Transverse colon (tissue), 4 donors: ENCODE measurements at regions not wholly inside any gene's neighbourhood (a gene's known extent, or its start where the extent isn't known, plus 50 kb on each side); places are given as distances from the start of the nearest gene placed in this dataset.

Experiments
- DNase-seq: peaks from one replicate; pipeline ENCODE4 v3.0.0-alpha.2; 2019
- H3K27ac ChIP-seq, 4 donors: fragments of 200-600 bp; sonication (generic); 2 replicates each; pipeline ENCODE4 v1.5.1; 2016 to 2018; ENCODE audit warnings: inconsistent platforms in 4 of 4
- H3K27me3 ChIP-seq: fragments of 200-600 bp; sonication (generic); 2 replicates; pipeline ENCODE4 v1.5.1; 2017; ENCODE audit warnings: inconsistent platforms
- H3K36me3 ChIP-seq, 4 donors: fragments of 200-600 bp; sonication (generic); 2 replicates each; pipeline ENCODE4 v1.5.1; 2017 to 2019; ENCODE audit warnings: inconsistent platforms in 4 of 4
- H3K4me1 ChIP-seq, 4 donors: fragments of 200-600 bp; sonication (generic); 2 replicates each; pipeline ENCODE4 v1.5.1; 2017 to 2020; ENCODE audit warnings: inconsistent platforms in 4 of 4
- H3K4me3 ChIP-seq, 4 donors: fragments of 200-600 bp; sonication (generic); 1 replicate in 1 of 4; 2 replicates in 3 of 4; pipeline versions ENCODE4 v1.5.1 to v1.6.1; 2017 to 2019; ENCODE audit warnings: inconsistent platforms in 4 of 4
- H3K9me3 ChIP-seq, 2 donors: fragments of 200-600 bp; sonication (generic); 2 replicates each; pipeline ENCODE4 v1.5.1; 2017 to 2019; ENCODE audit warnings: inconsistent platforms in 2 of 2
- EP300 ChIP-seq: sonication (generic); formaldehyde crosslinking; IDR thresholded peaks from one replicate; pipeline ENCODE4 v1.6.1; 2017; ENCODE audit warnings: antibody characterized with exemption, low read depth
- POLR2A ChIP-seq: fragments of 450-650 bp; IDR thresholded peaks from one replicate; pipeline ENCODE4 v1.6.1; 2016; ENCODE audit warnings: antibody characterized with exemption, mild to moderate bottlenecking, moderate library complexity
- POLR2AphosphoS5 ChIP-seq, 3 donors: sonication (generic); formaldehyde crosslinking; IDR thresholded peaks; one replicate each; pipeline ENCODE4 v1.6.1; 2016; ENCODE audit warnings: antibody characterized with exemption in 3 of 3
- WGBS, 2 donors: methylation state at CpG; one replicate each; pipeline ENCODE4 v1.1.5; 2018; ENCODE audit warnings: low coverage in 1 of 2; 5-methylcytosine and 5-hydroxymethylcytosine counted together
- in situ Hi-C, 4 donors: fragments of 200-750 bp; cut with MboI; loops; one replicate each; pipeline versions ENCODE4 v1.15.0 to v1.15.1; 2017; ENCODE audit warnings: low sequenced_read_pairs in 3 of 4, low pct_ligation_motif_present in 1 of 4, low pct_unique_long_range_greater_than_20kb in 1 of 4
- intact Hi-C: fragments of 100-400 bp; cut with DNase I; formaldehyde crosslinking; loops from one replicate; pipeline ENCODE4 v1.15.1; 2023; ENCODE audit warnings: low total_unique reads
- TF ChIP-seq, protein P1 (sequence below), 5 experiments: fragments of 200-600 bp in 3 of 5; fragments of 450-650 bp in 2 of 5; sonication (generic) in 3 of 5; IDR thresholded peaks; 1 replicate in 2 of 5; 2 replicates in 3 of 5; pipeline ENCODE4 v1.5.1; 2016 to 2017; ENCODE audit warnings: antibody characterized with exemption in 5 of 5, inconsistent platforms in 3 of 5, mild to moderate bottlenecking in 2 of 5, moderate library complexity in 1 of 5

DNA sequence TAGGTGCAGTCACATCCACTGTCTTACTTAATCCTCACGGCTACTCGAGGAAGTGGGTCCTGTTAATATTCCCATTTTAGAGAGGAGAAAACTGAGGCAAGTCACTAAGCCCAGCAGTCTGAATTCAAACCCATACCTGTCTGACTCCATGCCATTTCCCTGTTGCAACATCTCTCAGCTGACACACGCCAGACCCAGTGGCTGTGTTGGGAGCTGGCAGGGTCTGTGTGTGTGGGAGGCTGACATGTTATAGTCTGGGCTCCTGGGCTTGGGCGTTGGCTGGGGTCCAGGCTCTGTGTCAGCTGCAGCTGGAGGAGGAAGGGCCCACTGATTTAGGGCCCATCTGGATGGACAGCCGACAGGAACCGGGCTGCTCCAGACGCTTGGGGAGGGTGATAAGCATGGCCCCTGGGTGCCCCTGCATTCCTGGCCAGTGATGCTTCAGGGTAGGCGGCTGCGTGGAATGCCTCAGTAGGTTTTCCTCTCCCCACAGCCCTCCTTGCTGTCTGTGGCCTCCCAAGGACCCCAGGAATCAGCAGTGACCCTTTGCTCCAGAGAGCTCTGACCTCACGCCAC, 562.5 kb downstream of the MN1 start:
- intact Hi-C loops, result no loop called here
- Histone ChIP-seq H3K4me1 (no peaks in the 10 kb centered on the region), H3K27me3 (peaks cover 3% of the 10 kb centered on the region), H3K4me3 (no peak overlapping the region), H3K27ac (no peak overlapping the region), H3K9me3 (no peaks in the 10 kb centered on the region), H3K36me3 (no peaks in the 10 kb centered on the region)
- DNase-seq, result no peak
- TF ChIP-seq EP300 (no peak), POLR2AphosphoS5 (IDR thresholded peaks at IDR 0.05) (peak in 1 of 3 donors; percentile 42)
- WGBS, 2 donors, result 47% methylated on average over 7 of the region's 10 CpGs; no CpG with 5 or more reads in 1 of the 2 donors
- in situ Hi-C loops, result no loop called here

DNA sequence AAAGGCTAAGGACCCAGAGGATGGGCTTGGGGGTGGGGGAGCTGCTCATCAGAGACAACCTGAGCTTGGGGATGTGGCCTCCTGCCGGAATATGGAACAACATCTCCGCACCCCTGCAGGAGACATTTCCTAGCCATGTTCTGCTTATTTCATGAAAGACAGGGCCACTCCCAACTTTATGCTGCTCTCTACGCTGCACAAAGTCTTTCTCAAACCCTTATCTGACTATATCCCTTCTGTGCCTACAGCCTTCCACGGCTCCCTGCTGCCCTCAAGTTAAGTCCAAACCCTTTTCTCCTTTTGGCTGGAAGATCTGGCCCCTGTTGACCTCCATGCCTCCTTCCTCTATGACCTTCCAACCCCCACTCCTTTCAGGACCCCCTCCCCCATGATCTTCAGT, 562.0 kb downstream of the MN1 start:
- H3K4me3 ChIP-seq, result no peak overlapping the region
- DNase-seq, result no peak
- 20 to 53% methylated on average over 1 to 4 of the region's 4 CpGs for WGBS, 2 donors
- H3K4me1 ChIP-seq, result no peaks in the 10 kb centered on the region
- no peaks in the 10 kb centered on the region for H3K9me3 ChIP-seq
- intact Hi-C loops (no loop called here), in situ Hi-C loops (no loop called here)
- no peak overlapping the region for H3K27ac ChIP-seq
- no peaks in the 10 kb centered on the region for H3K36me3 ChIP-seq
- H3K27me3 ChIP-seq, result peaks cover 3% of the 10 kb centered on the region
- TF ChIP-seq POLR2AphosphoS5 (IDR thresholded peaks at IDR 0.05) (no peak), EP300 (no peak), POLR2A (no peak)
- TF ChIP-seq, protein P1, sequence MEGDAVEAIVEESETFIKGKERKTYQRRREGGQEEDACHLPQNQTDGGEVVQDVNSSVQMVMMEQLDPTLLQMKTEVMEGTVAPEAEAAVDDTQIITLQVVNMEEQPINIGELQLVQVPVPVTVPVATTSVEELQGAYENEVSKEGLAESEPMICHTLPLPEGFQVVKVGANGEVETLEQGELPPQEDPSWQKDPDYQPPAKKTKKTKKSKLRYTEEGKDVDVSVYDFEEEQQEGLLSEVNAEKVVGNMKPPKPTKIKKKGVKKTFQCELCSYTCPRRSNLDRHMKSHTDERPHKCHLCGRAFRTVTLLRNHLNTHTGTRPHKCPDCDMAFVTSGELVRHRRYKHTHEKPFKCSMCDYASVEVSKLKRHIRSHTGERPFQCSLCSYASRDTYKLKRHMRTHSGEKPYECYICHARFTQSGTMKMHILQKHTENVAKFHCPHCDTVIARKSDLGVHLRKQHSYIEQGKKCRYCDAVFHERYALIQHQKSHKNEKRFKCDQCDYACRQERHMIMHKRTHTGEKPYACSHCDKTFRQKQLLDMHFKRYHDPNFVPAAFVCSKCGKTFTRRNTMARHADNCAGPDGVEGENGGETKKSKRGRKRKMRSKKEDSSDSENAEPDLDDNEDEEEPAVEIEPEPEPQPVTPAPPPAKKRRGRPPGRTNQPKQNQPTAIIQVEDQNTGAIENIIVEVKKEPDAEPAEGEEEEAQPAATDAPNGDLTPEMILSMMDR (IDR thresholded peaks at IDR 0.05), result no peak

DNA sequence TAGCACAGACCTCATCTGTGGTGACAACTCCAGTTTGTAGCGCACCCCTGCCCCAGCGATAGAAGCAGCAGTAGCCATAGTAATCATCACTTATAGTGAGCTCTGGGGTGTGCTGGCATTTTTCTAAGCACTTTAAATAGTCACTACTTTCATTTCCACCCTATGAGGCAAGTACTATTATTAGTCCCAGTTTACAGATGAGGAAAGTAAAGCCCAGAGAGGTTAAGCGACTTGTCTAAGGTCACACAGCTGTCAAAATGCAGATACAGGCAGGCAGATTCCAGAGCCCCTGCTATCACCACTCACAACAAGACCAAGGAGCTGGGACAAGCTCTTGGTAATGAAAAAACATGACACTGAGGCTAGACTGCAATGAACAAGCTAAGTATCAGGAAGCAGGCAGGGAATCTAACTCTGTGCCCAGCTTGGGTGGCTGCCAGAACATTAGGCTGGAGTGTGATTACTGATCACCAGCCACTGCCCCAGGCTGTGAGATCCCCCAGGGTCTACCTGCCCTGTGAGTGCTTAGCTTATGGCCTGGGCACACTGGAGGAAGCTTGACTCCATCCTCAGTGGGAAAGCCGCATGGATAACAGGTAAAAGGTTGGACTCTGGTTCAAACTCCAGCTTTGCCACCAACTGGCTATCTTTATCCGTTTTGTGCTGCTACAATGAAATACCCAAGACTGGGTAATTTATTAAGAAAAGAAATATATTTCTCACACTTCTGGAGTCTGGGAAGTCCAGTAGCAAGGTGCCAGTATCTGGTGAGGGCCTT, 561.1 kb downstream of the MN1 start:
- no peak for DNase-seq
- intact Hi-C loops, result no loop called here
- in situ Hi-C loops, result no loop called here
- Histone ChIP-seq H3K27me3 (peaks cover 3% of the 10 kb centered on the region), H3K4me3 (no peak overlapping the region), H3K9me3 (no peaks in the 10 kb centered on the region), H3K4me1 (no peaks in the 10 kb centered on the region), H3K36me3 (no peaks in the 10 kb centered on the region), H3K27ac (no peak overlapping the region)
- no peak for TF ChIP-seq POLR2AphosphoS5 (IDR thresholded peaks at IDR 0.05)
- TF ChIP-seq, protein P1 (IDR thresholded peaks at IDR 0.05), result no peak
- no peak for TF ChIP-seq EP300
- no peak for TF ChIP-seq POLR2A
- WGBS, 2 donors, result 79% methylated on average over 5 of the region's 5 CpGs; no CpG with 5 or more reads in 1 of the 2 donors

GRCh38 chr22:27241430-27242321, 559.9 kb downstream of the MN1 start:
- Histone ChIP-seq H3K4me3 (no peak overlapping the region), H3K27me3 (peaks cover 3% of the 10 kb centered on the region), H3K36me3 (no peaks in the 10 kb centered on the region), H3K9me3 (no peaks in the 10 kb centered on the region), H3K4me1 (no peaks in the 10 kb centered on the region), H3K27ac (no peak overlapping the region)
- TF ChIP-seq POLR2A (no peak), POLR2AphosphoS5 (IDR thresholded peaks at IDR 0.05) (no peak), EP300 (no peak)
- TF ChIP-seq, protein P1 (IDR thresholded peaks at IDR 0.05), result no peak
- in situ Hi-C loops, result no loop called here
- intact Hi-C loops, result no loop called here
- 65% methylated on average over 8 of the region's 8 CpGs; no CpG with 5 or more reads in 1 of the 2 donors for WGBS, 2 donors
- no peak for DNase-seq
